Loucy (cell line): ENCODE measurements at regions not wholly inside any gene's neighbourhood (a gene's known extent, or its start where the extent isn't known, plus 50 kb on each side); places are given as distances from the start of the nearest gene placed in this dataset.

Experiments used
- H2AFZ ChIP-seq: fragments of 200-600 bp; sonication (generic); 2 replicates; pipeline ENCODE4 v1.6.0; 2016; ENCODE audit warnings: antibody characterized with exemption, mild to moderate bottlenecking, low read length, moderate library complexity
- H3F3A ChIP-seq: fragments of 200-600 bp; 2 replicates; pipeline ENCODE4 v1.6.0; 2016; ENCODE audit warnings: antibody characterized with exemption, low read depth, mild to moderate bottlenecking
- H3K27me3 ChIP-seq: fragments of 200-600 bp; sonication (generic); 2 replicates; pipeline ENCODE4 v1.6.1; 2014; ENCODE audit warnings: low read length, mild to moderate bottlenecking; ENCODE audit not compliant: insufficient read depth, poor library complexity, severe bottlenecking
- H3K36me3 ChIP-seq: fragments of 200-600 bp; sonication (generic); 2 replicates; pipeline ENCODE4 v1.6.1; 2016; ENCODE audit warnings: low read length; ENCODE audit not compliant: insufficient read depth
- H3K4me1 ChIP-seq: fragments of 200-600 bp; sonication (generic); 2 replicates; pipeline ENCODE4 v1.5.1; 2014; ENCODE audit warnings: low read length, mild to moderate bottlenecking; ENCODE audit not compliant: insufficient read depth, poor library complexity, severe bottlenecking
- H3K4me2 ChIP-seq: fragments of 200-600 bp; sonication (generic); 2 replicates; pipeline ENCODE4 v1.6.0; 2014; ENCODE audit warnings: antibody characterized with exemption, low read length, low read depth, mild to moderate bottlenecking; ENCODE audit not compliant: poor library complexity, severe bottlenecking
- H3K4me3 ChIP-seq: fragments of 200-600 bp; sonication (generic); 2 replicates; pipeline ENCODE4 v1.5.1; 2014; ENCODE audit warnings: low read length, mild to moderate bottlenecking, mixed read lengths; ENCODE audit not compliant: poor library complexity, severe bottlenecking
- H3K79me2 ChIP-seq: fragments of 200-600 bp; sonication (generic); 2 replicates; pipeline ENCODE4 v1.6.1; 2014; ENCODE audit warnings: low read length; ENCODE audit not compliant: insufficient read depth
- H3K9ac ChIP-seq: fragments of 200-600 bp; sonication (generic); 2 replicates; pipeline ENCODE4 v1.6.0; 2014; ENCODE audit warnings: mild to moderate bottlenecking, low read depth, low read length, moderate library complexity; ENCODE audit not compliant: poor library complexity, severe bottlenecking
- H3K9me2 ChIP-seq: fragments of 200-600 bp; sonication (generic); replicated peaks from 2 replicates; pipeline ENCODE4 v1.6.1; 2016; ENCODE audit warnings: low read depth, low read length, mixed read lengths
- H3K9me3 ChIP-seq: fragments of 200-600 bp; sonication (generic); 2 replicates; pipeline ENCODE4 v1.6.1; 2014; ENCODE audit warnings: mild to moderate bottlenecking, antibody characterized with exemption, low read length, low read depth; ENCODE audit not compliant: insufficient read depth
- H4K20me1 ChIP-seq: fragments of 200-600 bp; sonication (generic); 2 replicates; pipeline ENCODE4 v1.6.0; 2014; ENCODE audit warnings: antibody characterized with exemption, low read length, mild to moderate bottlenecking; ENCODE audit not compliant: insufficient read depth, poor library complexity, severe bottlenecking
- EZH2phosphoT487 ChIP-seq: fragments of 200-600 bp; IDR thresholded peaks from 2 replicates; pipeline ENCODE4 v1.6.1; 2018; ENCODE audit warnings: antibody characterized with exemption, mild to moderate bottlenecking, moderate library complexity, borderline replicate concordance
- TF ChIP-seq, protein P1 (sequence below): fragments of 200-600 bp; sonication (generic); conservative IDR thresholded peaks from 2 replicates; pipeline ENCODE4 v1.5.1; 2014; ENCODE audit warnings: mild to moderate bottlenecking, antibody characterized with exemption, low read length

GRCh38 chr22:25404928-25405816, 159.3 kb upstream of the GRK3 start:
- peak overlapping the region; percentile 80 for H3K9ac ChIP-seq
- H2AFZ ChIP-seq: 0 out of 2 replicates have a peak overlapping the region, but pooled peaks have one; percentile 44
- H3K79me2 ChIP-seq: peaks cover 63% of the 10 kb centered on the region
- TF ChIP-seq, protein P1, sequence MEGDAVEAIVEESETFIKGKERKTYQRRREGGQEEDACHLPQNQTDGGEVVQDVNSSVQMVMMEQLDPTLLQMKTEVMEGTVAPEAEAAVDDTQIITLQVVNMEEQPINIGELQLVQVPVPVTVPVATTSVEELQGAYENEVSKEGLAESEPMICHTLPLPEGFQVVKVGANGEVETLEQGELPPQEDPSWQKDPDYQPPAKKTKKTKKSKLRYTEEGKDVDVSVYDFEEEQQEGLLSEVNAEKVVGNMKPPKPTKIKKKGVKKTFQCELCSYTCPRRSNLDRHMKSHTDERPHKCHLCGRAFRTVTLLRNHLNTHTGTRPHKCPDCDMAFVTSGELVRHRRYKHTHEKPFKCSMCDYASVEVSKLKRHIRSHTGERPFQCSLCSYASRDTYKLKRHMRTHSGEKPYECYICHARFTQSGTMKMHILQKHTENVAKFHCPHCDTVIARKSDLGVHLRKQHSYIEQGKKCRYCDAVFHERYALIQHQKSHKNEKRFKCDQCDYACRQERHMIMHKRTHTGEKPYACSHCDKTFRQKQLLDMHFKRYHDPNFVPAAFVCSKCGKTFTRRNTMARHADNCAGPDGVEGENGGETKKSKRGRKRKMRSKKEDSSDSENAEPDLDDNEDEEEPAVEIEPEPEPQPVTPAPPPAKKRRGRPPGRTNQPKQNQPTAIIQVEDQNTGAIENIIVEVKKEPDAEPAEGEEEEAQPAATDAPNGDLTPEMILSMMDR: no peak
- no peak for TF ChIP-seq EZH2phosphoT487
- peaks cover 34% of the 10 kb centered on the region for H3K4me1 ChIP-seq
- no peaks in the 10 kb centered on the region for H3K36me3 ChIP-seq
- H4K20me1 ChIP-seq: peaks cover 28% of the 10 kb centered on the region
- peak overlapping the region; percentile 91 for H3K4me3 ChIP-seq
- no peaks in the 10 kb centered on the region for H3K27me3 ChIP-seq
- peak overlapping the region; percentile 94 for H3K4me2 ChIP-seq
- no peaks in the 10 kb centered on the region for H3K9me2 ChIP-seq
- H3K9me3 ChIP-seq: no peaks in the 10 kb centered on the region
- H3F3A ChIP-seq: no peaks in the 10 kb centered on the region

DNA sequence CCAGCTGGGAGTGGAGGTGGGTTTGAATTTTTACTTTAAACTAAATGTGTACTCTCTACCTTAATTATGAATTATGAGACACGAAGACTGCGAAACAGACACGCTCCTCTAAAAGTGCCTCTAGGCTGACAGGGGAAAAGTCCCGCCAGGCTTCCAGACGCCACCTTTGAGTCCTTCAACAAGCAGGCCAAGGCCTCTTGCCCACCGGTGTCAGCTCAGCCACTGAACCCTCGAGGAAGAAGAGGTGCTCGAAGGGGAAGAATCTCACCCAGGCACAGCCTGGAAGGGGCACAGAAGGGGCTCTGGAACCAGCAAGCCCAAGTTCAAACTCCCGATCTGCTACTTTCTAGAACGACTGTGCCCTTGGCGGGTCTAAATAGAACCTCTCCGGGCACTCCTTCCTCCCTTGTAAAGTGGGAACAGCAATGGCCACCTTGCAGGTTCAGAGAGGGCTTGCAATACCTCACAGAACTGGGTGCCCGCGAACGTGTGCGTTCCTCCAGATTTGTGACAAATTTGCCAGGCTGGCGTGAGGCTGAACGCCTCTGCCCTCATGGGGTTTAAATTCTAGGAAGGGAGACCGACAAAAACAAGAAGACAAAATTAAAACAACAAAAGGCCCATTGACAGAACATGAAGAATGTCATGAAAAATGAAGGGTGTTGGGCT, 158.5 kb upstream of the GRK3 start:
- Histone ChIP-seq H3K9ac (peak overlapping the region; percentile 70), H3K4me1 (peaks cover 32% of the 10 kb centered on the region), H4K20me1 (peaks cover 22% of the 10 kb centered on the region), H3K9me2 (no peaks in the 10 kb centered on the region), H3K9me3 (no peaks in the 10 kb centered on the region), H3K36me3 (no peaks in the 10 kb centered on the region), H3K4me3 (peak overlapping the region; percentile 91), H2AFZ (0 out of 2 replicates have a peak overlapping the region, but pooled peaks have one; percentile 44), H3F3A (no peaks in the 10 kb centered on the region), H3K27me3 (no peaks in the 10 kb centered on the region), H3K79me2 (peaks cover 55% of the 10 kb centered on the region), H3K4me2 (peak overlapping the region; percentile 78)
- TF ChIP-seq EZH2phosphoT487: no peak

GRCh38 chr22:25406510-25407210, 157.8 kb upstream of the GRK3 start:
- Histone ChIP-seq H3K4me1 (peaks cover 26% of the 10 kb centered on the region), H3K4me2 (no peak overlapping the region), H3K9ac (no peak overlapping the region), H3K79me2 (peaks cover 48% of the 10 kb centered on the region), H3K9me3 (no peaks in the 10 kb centered on the region), H3K36me3 (no peaks in the 10 kb centered on the region), H4K20me1 (peaks cover 15% of the 10 kb centered on the region), H3K27me3 (no peaks in the 10 kb centered on the region), H3F3A (no peaks in the 10 kb centered on the region), H3K4me3 (no peak overlapping the region), H2AFZ (no peak overlapping the region), H3K9me2 (no peaks in the 10 kb centered on the region)
- no peak for TF ChIP-seq EZH2phosphoT487
- TF ChIP-seq, protein P1: no peak
